CD14-positive monocyte (primary cell): ENCODE measurements at regions not wholly inside any gene's neighbourhood (a gene's known extent, or its start where the extent isn't known, plus 50 kb on each side); places are given as distances from the start of the nearest gene placed in this dataset.

Source experiments
- DNase-seq, 3 donors: peaks; one replicate each; pipeline ENCODE4 v3.0.0-alpha.2; 2011 to 2022
- H2AFZ ChIP-seq: 2 replicates; pipeline ENCODE4 v1.6.0; 2012; ENCODE audit warnings: mild to moderate bottlenecking, low read depth, low read length, inconsistent platforms; ENCODE audit not compliant: insufficient read depth, poor library complexity, severe bottlenecking
- H3K27ac ChIP-seq, 2 donors: 1 replicate in 1 of 2; 2 replicates in 1 of 2; pipeline ENCODE4 v1.5.1; 2012 to 2013; ENCODE audit warnings: low read length in 2 of 2, control low read depth in 1 of 2, inconsistent platforms in 1 of 2, low read depth in 1 of 2, mild to moderate bottlenecking in 1 of 2
- H3K27me3 ChIP-seq, 2 donors: one replicate each; pipeline versions ENCODE4 v1.6.0 to v1.6.1; 2011 to 2013; ENCODE audit warnings: low read length in 2 of 2; ENCODE audit not compliant: control insufficient read depth in 2 of 2, insufficient read depth in 2 of 2
- H3K36me3 ChIP-seq, 2 donors: replicated peaks in 1 of 2; 1 replicate in 1 of 2; 2 replicates in 1 of 2; pipeline versions ENCODE4 v1.5.1 to v1.6.1; 2012 to 2013; ENCODE audit warnings: low read length in 2 of 2, control low read depth in 1 of 2, inconsistent platforms in 1 of 2, mild to moderate bottlenecking in 1 of 2; ENCODE audit not compliant: insufficient read depth in 2 of 2, control insufficient read depth in 1 of 2
- H3K4me1 ChIP-seq, 2 donors: 1 replicate in 1 of 2; 2 replicates in 1 of 2; pipeline versions ENCODE4 v1.5.1 to v1.6.1; 2012 to 2013; ENCODE audit warnings: low read length in 2 of 2, control low read depth in 1 of 2, inconsistent platforms in 1 of 2, mild to moderate bottlenecking in 1 of 2, moderate library complexity in 1 of 2; ENCODE audit not compliant: insufficient read depth in 2 of 2, control insufficient read depth in 1 of 2
- H3K4me2 ChIP-seq: replicated peaks from 2 replicates; pipeline ENCODE3; 2012; ENCODE audit warnings: low read length, moderate library complexity, mild to moderate bottlenecking; ENCODE audit not compliant: poor library complexity, severe bottlenecking; ENCODE audit errors: extremely low read depth
- H3K4me3 ChIP-seq, 3 experiments: fragments of 200-600 bp in 1 of 3; sonication (generic) in 1 of 3; replicated peaks in 1 of 3; 1 replicate in 2 of 3; 2 replicates in 1 of 3; pipeline ENCODE4 v1.5.1; 2011 to 2013; ENCODE audit warnings: low read length in 3 of 3, mild to moderate bottlenecking in 3 of 3, control low read depth in 2 of 3, low read depth in 2 of 3, inconsistent platforms in 1 of 3, moderate library complexity in 1 of 3
- H3K79me2 ChIP-seq: 2 replicates; pipeline ENCODE4 v1.6.0; 2012; ENCODE audit warnings: mild to moderate bottlenecking, control low read depth, inconsistent platforms, low read length, moderate library complexity; ENCODE audit not compliant: insufficient read depth
- H3K9ac ChIP-seq: 2 replicates; pipeline ENCODE4 v1.6.0; 2017; ENCODE audit warnings: low read length, mild to moderate bottlenecking; ENCODE audit not compliant: insufficient read depth, poor library complexity, severe bottlenecking
- H3K9me3 ChIP-seq, 2 donors: replicated peaks in 1 of 2; 1 replicate in 1 of 2; 2 replicates in 1 of 2; pipeline versions ENCODE4 v1.5.1 to v1.6.1; 2012 to 2013; ENCODE audit warnings: low read length in 2 of 2, control low read depth in 1 of 2; ENCODE audit not compliant: control insufficient read depth in 1 of 2, insufficient read depth in 1 of 2
- H4K20me1 ChIP-seq: 2 replicates; pipeline ENCODE4 v1.6.0; 2012; ENCODE audit warnings: mild to moderate bottlenecking, low read length, control low read depth, moderate library complexity; ENCODE audit not compliant: insufficient read depth
- H3K27ac Mint-ChIP-seq, 7 donors: one replicate each; pipeline ENCODE4 v1.8.0; 2020; ENCODE audit warnings: mild to moderate bottlenecking in 7 of 7, mixed read lengths in 7 of 7, moderate library complexity in 6 of 7, inconsistent platforms in 2 of 7
- H3K27me3 Mint-ChIP-seq, 3 donors: one replicate each; pipeline ENCODE4 v1.8.0; 2021 to 2022; ENCODE audit warnings: low read depth in 3 of 3, mild to moderate bottlenecking in 3 of 3, mixed read lengths in 3 of 3, moderate library complexity in 3 of 3, inconsistent platforms in 1 of 3
- H3K36me3 Mint-ChIP-seq, 2 donors: one replicate each; pipeline ENCODE4 v1.8.0; 2020; ENCODE audit warnings: mixed read lengths in 2 of 2, inconsistent platforms in 1 of 2, mild to moderate bottlenecking in 1 of 2
- H3K4me1 Mint-ChIP-seq: one replicate; pipeline ENCODE4 v1.8.0; 2020; ENCODE audit warnings: mild to moderate bottlenecking, mixed read lengths
- H3K4me3 Mint-ChIP-seq, 2 donors: one replicate each; pipeline ENCODE4 v1.8.0; 2020; ENCODE audit warnings: mild to moderate bottlenecking in 2 of 2, mixed read lengths in 2 of 2, moderate library complexity in 1 of 2
- H3K9me3 Mint-ChIP-seq, 7 donors: one replicate each; pipeline ENCODE4 v1.8.0; 2020 to 2022; ENCODE audit warnings: mixed read lengths in 7 of 7, mild to moderate bottlenecking in 6 of 7, moderate library complexity in 6 of 7, inconsistent platforms in 2 of 7
- WGBS: methylation state at CpG from one replicate; pipeline ENCODE4 v1.1.5; 2013; ENCODE audit warnings: missing lambda C conversion rate; ENCODE audit not compliant: insufficient coverage; 5-methylcytosine and 5-hydroxymethylcytosine counted together
- intact Hi-C, 2 donors: fragments of 100-400 bp; cut with micrococcal nuclease; formaldehyde crosslinking; loops; one replicate each; pipeline versions ENCODE4 v1.15.0 to v1.15.1; 2023
- TF ChIP-seq, protein P1 (sequence below): fragments of 200-600 bp; IDR thresholded peaks from one replicate; pipeline ENCODE4 v1.8.0; 2022; ENCODE audit warnings: antibody characterized with exemption, mild to moderate bottlenecking

GRCh38 chr15:45892182-45892581 is 257.4 kb downstream of the SQOR start:
- DNase-seq: no peak
- H3K36me3 ChIP-seq: no peaks in the 10 kb centered on the region
- H3K27me3 ChIP-seq: no peaks in the 10 kb centered on the region
- H3K36me3 Mint-ChIP-seq: no peaks in the 10 kb centered on the region
- H3K9ac ChIP-seq: no peak overlapping the region
- H3K4me3 ChIP-seq: no peak overlapping the region
- H3K4me3 Mint-ChIP-seq: no peak overlapping the region
- no peaks in the 10 kb centered on the region for H3K79me2 ChIP-seq
- H4K20me1 ChIP-seq: no peaks in the 10 kb centered on the region
- H3K4me1 Mint-ChIP-seq: no peaks in the 10 kb centered on the region
- intact Hi-C loops: no loop called here
- TF ChIP-seq, protein P1, sequence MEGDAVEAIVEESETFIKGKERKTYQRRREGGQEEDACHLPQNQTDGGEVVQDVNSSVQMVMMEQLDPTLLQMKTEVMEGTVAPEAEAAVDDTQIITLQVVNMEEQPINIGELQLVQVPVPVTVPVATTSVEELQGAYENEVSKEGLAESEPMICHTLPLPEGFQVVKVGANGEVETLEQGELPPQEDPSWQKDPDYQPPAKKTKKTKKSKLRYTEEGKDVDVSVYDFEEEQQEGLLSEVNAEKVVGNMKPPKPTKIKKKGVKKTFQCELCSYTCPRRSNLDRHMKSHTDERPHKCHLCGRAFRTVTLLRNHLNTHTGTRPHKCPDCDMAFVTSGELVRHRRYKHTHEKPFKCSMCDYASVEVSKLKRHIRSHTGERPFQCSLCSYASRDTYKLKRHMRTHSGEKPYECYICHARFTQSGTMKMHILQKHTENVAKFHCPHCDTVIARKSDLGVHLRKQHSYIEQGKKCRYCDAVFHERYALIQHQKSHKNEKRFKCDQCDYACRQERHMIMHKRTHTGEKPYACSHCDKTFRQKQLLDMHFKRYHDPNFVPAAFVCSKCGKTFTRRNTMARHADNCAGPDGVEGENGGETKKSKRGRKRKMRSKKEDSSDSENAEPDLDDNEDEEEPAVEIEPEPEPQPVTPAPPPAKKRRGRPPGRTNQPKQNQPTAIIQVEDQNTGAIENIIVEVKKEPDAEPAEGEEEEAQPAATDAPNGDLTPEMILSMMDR: no peak
- H3K9me3 Mint-ChIP-seq: peaks cover 0 to 10% (median 3%) of the 10 kb centered on the region in 7 donors
- H2AFZ ChIP-seq: no peak overlapping the region
- H3K4me2 ChIP-seq: no peak overlapping the region
- no peaks in the 10 kb centered on the region for H3K27me3 Mint-ChIP-seq
- peaks cover 0 to 6% of the 10 kb centered on the region in 2 donors for H3K9me3 ChIP-seq
- H3K27ac ChIP-seq: no peak overlapping the region
- no peak overlapping the region for H3K27ac Mint-ChIP-seq
- WGBS: 100% methylated on average over 1 of the region's 3 CpGs
- H3K4me1 ChIP-seq: no peaks in the 10 kb centered on the region

DNA sequence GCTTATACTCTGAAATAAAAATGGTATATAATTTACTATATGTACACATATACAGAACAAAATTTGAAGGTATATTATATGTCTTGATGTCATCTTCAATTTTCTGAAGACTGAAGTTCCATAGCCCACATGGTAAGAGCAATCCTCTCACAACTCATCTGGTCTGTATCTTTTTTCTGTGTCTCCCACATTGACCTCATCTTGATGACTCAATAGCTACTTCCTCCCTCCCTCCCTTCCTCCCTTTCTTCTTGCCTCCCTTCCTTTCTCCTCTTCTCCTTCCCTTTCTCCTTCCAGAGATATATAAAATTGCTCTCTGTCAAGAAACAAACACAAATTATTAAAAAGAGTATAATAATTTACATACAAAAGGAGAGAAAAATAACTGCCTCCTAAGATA is 268.5 kb downstream of the SQOR start:
- no peaks in the 10 kb centered on the region for H4K20me1 ChIP-seq
- no peak overlapping the region for H3K27ac ChIP-seq
- H3K9me3 ChIP-seq: peaks cover 0 to 4% of the 10 kb centered on the region in 2 donors
- intact Hi-C loops: no loop called here
- Mint-ChIP-seq H3K27me3 (no peaks in the 10 kb centered on the region), H3K27ac (no peak overlapping the region), H3K36me3 (no peaks in the 10 kb centered on the region), H3K4me3 (no peak overlapping the region), H3K4me1 (no peaks in the 10 kb centered on the region), H3K9me3 (peaks cover 0 to 5% (median 0%) of the 10 kb centered on the region in 7 donors)
- no peak for DNase-seq
- no peaks in the 10 kb centered on the region for H3K79me2 ChIP-seq
- H3K4me2 ChIP-seq: no peak overlapping the region
- H2AFZ ChIP-seq: no peak overlapping the region
- no peaks in the 10 kb centered on the region for H3K4me1 ChIP-seq
- H3K4me3 ChIP-seq: no peak overlapping the region
- no peaks in the 10 kb centered on the region for H3K36me3 ChIP-seq
- no peak overlapping the region for H3K9ac ChIP-seq
- TF ChIP-seq, protein P1: no peak
- H3K27me3 ChIP-seq: no peaks in the 10 kb centered on the region
